Osteoblast (primary cell): ENCODE measurements at regions not wholly inside any gene's neighbourhood (a gene's known extent, or its start where the extent isn't known, plus 50 kb on each side); places are given as distances from the start of the nearest gene placed in this dataset.

ENCODE experiments used
- DNase-seq: peaks from one replicate; pipeline ENCODE4 v3.0.0; 2011; ENCODE audit warnings: low spot score, mixed read lengths; ENCODE audit not compliant: insufficient read length; ENCODE audit errors: missing footprints
- H2AFZ ChIP-seq: 2 replicates; pipeline ENCODE4 v1.6.0; 2011; ENCODE audit warnings: mild to moderate bottlenecking, low read length
- H3K27ac ChIP-seq: 2 replicates; pipeline ENCODE4 v1.5.1; 2011; ENCODE audit warnings: mild to moderate bottlenecking, low read depth, low read length, moderate library complexity
- H3K27me3 ChIP-seq: 2 replicates; pipeline ENCODE4 v1.6.0; 2012; ENCODE audit warnings: mild to moderate bottlenecking, control low read depth, inconsistent platforms, low read length, moderate library complexity; ENCODE audit not compliant: insufficient read depth
- H3K36me3 ChIP-seq: 2 replicates; pipeline ENCODE4 v1.5.1; 2011; ENCODE audit warnings: mild to moderate bottlenecking, low read length, control low read depth, moderate library complexity; ENCODE audit not compliant: insufficient read depth
- H3K4me1 ChIP-seq: 2 replicates; pipeline ENCODE4 v1.5.1; 2011; ENCODE audit warnings: mild to moderate bottlenecking, low read length, control low read depth, moderate library complexity; ENCODE audit not compliant: insufficient read depth
- H3K4me2 ChIP-seq: 2 replicates; pipeline ENCODE4 v1.6.0; 2011; ENCODE audit warnings: mild to moderate bottlenecking, low read length; ENCODE audit not compliant: insufficient read depth
- H3K4me3 ChIP-seq: fragments of 200-600 bp; sonication (generic); 3 replicates; pipeline ENCODE4 v1.5.1; 2012; ENCODE audit warnings: mild to moderate bottlenecking, low read length, inconsistent platforms; ENCODE audit not compliant: insufficient read depth
- H3K79me2 ChIP-seq: 2 replicates; pipeline ENCODE4 v1.6.0; 2012; ENCODE audit warnings: mild to moderate bottlenecking, low read length, control low read depth, inconsistent platforms; ENCODE audit not compliant: insufficient read depth
- H3K9me3 ChIP-seq: 2 replicates; pipeline ENCODE4 v1.5.1; 2011; ENCODE audit warnings: low read depth, low read length, control low read depth
- H4K20me1 ChIP-seq: 2 replicates; pipeline ENCODE4 v1.6.0; 2012; ENCODE audit warnings: mild to moderate bottlenecking, low read length, control low read depth; ENCODE audit not compliant: insufficient read depth
- CTCF ChIP-seq: IDR thresholded peaks from 2 replicates; pipeline ENCODE4 v1.5.1; 2011; ENCODE audit warnings: mild to moderate bottlenecking, low read depth, low read length, moderate library complexity; ENCODE audit errors: extremely low read depth

GRCh38 chr9:31445357-31445756 is 939.1 kb upstream of the ACO1 start:
- H3K4me3 ChIP-seq: no peak overlapping the region
- H3K4me2 ChIP-seq: no peak overlapping the region
- H2AFZ ChIP-seq: no peak overlapping the region
- H4K20me1 ChIP-seq: no peaks in the 10 kb centered on the region
- no peak overlapping the region for H3K27ac ChIP-seq
- no peaks in the 10 kb centered on the region for H3K9me3 ChIP-seq
- no peaks in the 10 kb centered on the region for H3K36me3 ChIP-seq
- TF ChIP-seq CTCF: no peak
- no peaks in the 10 kb centered on the region for H3K27me3 ChIP-seq
- H3K4me1 ChIP-seq: no peaks in the 10 kb centered on the region
- H3K79me2 ChIP-seq: no peaks in the 10 kb centered on the region
- DNase-seq: no peak

GRCh38 chr9:31445960-31446359 is 938.5 kb upstream of the ACO1 start:
- H3K4me3 ChIP-seq: no peak overlapping the region
- no peak for DNase-seq
- no peaks in the 10 kb centered on the region for H3K27me3 ChIP-seq
- H3K9me3 ChIP-seq: no peaks in the 10 kb centered on the region
- H3K27ac ChIP-seq: no peak overlapping the region
- H2AFZ ChIP-seq: no peak overlapping the region
- H3K79me2 ChIP-seq: no peaks in the 10 kb centered on the region
- H3K4me1 ChIP-seq: no peaks in the 10 kb centered on the region
- H3K4me2 ChIP-seq: no peak overlapping the region
- no peaks in the 10 kb centered on the region for H4K20me1 ChIP-seq
- H3K36me3 ChIP-seq: no peaks in the 10 kb centered on the region
- TF ChIP-seq CTCF: no peak

GRCh38 chr9:31467075-31467474 is 917.4 kb upstream of the ACO1 start:
- no peaks in the 10 kb centered on the region for H3K79me2 ChIP-seq
- no peaks in the 10 kb centered on the region for H3K9me3 ChIP-seq
- H3K36me3 ChIP-seq: no peaks in the 10 kb centered on the region
- TF ChIP-seq CTCF: no peak
- H3K4me3 ChIP-seq: no peak overlapping the region
- no peaks in the 10 kb centered on the region for H4K20me1 ChIP-seq
- no peaks in the 10 kb centered on the region for H3K4me1 ChIP-seq
- no peaks in the 10 kb centered on the region for H3K27me3 ChIP-seq
- no peak overlapping the region for H2AFZ ChIP-seq
- H3K4me2 ChIP-seq: no peak overlapping the region
- no peak for DNase-seq
- H3K27ac ChIP-seq: no peak overlapping the region

GRCh38 chr9:31470051-31470450 is 914.4 kb upstream of the ACO1 start:
- Histone ChIP-seq H3K4me2 (no peak overlapping the region), H2AFZ (no peak overlapping the region), H3K4me1 (no peaks in the 10 kb centered on the region), H3K9me3 (no peaks in the 10 kb centered on the region), H4K20me1 (no peaks in the 10 kb centered on the region), H3K79me2 (no peaks in the 10 kb centered on the region), H3K27ac (no peak overlapping the region), H3K27me3 (no peaks in the 10 kb centered on the region), H3K36me3 (no peaks in the 10 kb centered on the region), H3K4me3 (no peak overlapping the region)
- DNase-seq: no peak
- TF ChIP-seq CTCF: no peak
